ENCODE measurements at regions not wholly inside any gene's neighbourhood (a gene's known extent, or its start where the extent isn't known, plus 50 kb on each side); places are given as distances from the start of the nearest gene placed in this dataset.
"Not testable (repeated sequence)": the region's sequence is repeated elsewhere in the genome, so short reads cannot be mapped to it uniquely, and the experiment has no call there.

DNA sequence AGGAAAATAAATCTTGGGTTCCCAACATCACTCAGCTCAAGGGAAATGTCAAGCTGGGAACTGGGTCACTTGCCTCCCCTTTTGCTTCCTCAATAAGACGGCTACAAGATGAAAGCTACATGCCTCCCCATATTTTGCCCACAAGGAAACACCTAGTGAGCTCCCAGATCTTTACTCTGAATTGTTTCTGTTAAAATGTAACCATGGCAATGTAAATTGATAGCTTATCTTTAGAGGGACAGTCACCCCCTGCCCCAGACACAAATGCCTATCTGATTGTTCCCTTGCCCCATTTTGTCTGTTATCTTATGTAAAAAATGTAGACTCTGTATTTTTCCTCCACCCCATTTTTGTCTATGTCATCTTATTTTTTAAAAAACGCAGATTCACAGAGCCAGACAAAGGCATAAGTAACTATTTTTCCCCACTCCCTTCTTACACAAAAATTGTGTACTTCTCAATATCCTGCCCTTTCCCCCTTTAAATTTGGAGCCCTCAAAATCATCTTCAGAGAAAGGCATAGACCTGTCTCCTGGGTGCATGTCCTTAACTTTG is 288.7 kb upstream of the ERCC4 start:
- no peak for DNase-seq (ENCODE audit: low spot score)

DNA sequence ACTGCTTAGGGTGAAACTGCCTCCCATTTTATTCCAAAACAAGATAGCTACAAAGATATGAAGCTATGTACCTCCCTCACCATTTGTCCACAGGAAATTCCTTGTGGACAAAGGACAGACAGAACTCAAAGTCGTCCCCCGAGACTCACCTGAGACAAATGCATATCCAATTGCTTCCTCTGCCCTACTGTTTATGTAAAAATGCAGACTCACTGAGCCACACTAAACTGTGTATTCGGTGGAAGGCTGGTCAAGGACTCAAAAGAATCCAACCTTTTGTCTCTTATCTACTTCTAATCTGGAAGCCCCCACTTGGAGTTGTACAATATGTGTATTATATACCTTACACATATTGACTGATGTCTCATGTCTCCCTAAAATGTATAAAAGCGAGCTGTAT is 288.0 kb upstream of the ERCC4 start:
- no peak for DNase-seq (ENCODE audit: low spot score)

DNA sequence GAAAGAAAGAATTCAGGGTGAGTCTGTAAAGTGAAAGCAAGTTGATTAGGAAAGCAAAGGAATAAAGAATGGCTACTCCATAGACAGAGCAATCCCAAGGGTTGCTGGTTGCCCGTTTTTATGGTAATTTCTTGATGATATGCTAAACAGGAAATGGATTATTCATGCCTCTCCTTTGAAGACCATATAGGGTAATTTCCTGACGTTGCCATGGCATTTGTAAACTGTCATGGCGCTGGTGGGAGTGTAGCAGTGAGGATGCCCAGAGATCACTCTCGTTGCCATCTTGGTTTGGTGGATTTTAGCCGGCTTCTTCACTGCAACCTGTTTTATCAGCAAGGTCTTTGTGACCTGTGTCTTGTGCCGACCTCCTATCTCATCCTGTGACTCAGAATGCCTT is 287.4 kb upstream of the ERCC4 start:
- DNase-seq (ENCODE audit: low spot score): not testable (repeated sequence)

DNA sequence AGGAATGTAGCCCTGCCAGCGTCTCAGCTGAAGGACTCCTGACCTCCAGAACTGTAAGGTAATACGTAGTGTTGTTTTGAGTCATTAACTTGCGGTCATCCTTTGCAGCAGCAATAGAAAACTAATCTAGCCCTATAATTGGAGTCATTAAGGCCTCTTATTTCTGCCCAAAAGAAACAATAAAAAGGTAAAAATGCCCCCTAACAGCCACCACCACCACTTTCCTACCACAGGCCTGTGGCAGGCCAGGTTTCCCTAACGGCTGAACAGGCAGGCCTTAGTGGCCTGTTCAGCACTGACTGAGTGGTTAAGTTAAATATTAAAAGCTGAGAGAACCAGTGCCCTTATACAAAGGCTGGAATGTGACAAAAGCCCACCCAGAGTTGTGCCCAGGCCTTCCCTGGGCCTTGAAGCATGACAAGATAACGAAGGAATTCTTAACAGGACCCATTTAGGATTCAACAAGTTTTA is 286.5 kb upstream of the ERCC4 start:
- no peak for DNase-seq (ENCODE audit: low spot score)

DNA sequence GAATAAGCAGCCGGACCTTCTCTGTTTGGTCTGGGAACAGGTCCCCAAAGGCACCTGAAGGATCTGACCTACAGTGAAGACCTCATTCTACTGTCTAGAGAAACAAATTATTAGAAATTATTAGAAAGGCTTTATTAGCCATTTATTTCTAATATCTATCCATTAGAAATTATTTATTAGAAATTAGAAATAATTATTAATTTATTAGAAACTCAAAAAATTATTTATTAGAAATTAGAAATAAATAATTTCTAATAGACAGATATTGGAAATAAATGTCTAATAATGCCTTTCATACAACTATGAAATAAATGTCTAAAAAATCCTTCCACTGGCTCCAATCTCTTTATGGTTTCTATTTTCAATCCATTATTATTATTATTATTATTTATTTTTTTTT is 285.7 kb upstream of the ERCC4 start:
- no peak for DNase-seq (ENCODE audit: low spot score)

DNA sequence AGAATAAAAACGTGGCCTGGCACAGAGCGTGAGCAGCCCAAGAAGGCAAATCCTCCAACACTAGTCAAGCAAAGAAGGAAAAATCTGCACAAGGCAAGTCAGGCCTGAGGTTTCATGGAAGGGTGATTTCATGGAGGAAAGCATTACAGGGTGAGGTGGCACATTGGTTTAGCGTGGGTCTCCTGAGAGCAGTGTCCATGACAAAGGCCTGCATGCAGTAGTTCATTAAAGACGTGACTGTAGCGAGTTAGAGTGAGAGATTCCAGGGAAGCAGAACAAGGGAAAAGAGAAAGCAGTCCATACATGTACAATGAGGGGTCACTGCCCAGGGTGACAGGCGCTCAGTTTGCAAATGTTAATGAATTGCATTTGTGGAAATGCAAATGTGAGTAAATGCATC is 285.0 kb upstream of the ERCC4 start:
- no peak for DNase-seq (ENCODE audit: low spot score)

DNA sequence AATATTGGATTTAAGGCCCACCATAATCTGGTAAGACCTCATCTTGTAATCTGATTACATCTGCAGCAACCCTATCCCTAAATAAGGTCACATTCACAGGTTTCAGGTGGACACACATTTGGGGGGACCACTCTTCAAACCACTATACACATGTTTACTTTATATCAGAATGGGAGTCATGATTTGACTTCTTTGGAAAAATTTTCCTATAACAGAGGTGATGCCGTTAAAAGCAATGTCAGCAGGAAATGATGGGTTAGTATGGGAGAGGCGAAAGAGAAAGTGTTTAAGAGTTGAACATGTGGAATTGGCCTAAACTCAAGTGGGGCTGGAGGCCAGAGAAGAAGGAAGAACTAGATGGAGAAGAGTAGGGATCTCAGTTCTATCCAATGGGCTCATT is 281.7 kb upstream of the ERCC4 start:
- DNase-seq (ENCODE audit: low spot score): no peak

DNA sequence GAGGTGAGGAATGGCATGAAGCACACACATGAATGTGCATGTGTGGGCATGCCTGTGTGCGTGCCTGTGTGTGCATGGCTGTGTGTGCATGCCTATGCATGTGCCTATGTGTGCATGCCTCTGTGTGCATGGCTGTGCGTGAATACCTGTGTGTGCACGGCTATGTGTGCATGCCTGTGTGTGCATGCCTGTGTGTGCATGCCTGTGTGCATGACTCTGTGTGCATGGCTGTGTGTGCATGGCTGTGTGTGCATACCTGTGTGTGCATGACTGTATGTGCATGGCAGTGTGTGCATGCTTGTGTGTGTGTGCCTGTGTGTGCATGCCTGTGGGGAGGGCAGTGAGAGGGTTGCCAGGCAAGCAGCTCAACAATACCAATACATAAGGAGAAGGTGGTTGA is 276.5 kb upstream of the ERCC4 start:
- no peak for DNase-seq (ENCODE audit: low spot score)

DNA sequence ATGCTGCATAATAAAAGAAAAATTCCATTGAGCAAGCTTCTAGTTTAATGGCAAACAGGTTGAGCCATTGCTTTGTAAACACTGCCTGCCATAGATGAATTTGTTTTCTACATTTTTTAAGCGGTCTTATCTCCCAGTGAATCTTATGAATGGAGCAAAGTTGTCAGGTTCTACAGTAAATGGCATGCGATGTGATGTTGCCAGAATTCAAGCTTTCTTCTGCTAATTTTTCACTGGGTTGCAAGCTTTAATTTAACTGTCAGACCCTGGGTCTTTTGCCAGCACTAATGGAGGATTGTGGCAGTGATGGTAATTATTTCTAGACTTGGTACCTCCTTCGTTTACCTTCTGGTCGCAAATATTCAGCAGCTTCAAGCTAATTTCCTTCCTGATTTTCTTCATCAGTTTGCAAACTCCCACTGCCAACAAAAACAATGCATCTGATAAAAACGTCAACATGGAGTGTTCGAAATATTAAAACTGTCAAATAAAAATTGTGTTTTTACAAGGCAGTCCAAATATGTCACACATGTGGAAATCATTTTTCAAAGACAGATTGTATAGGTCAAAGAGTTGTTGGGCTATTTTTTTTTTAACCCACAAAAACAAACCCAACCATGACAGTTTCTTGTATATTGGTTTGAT is 274.2 kb upstream of the ERCC4 start:
- no peak for DNase-seq (ENCODE audit: low spot score)

DNA sequence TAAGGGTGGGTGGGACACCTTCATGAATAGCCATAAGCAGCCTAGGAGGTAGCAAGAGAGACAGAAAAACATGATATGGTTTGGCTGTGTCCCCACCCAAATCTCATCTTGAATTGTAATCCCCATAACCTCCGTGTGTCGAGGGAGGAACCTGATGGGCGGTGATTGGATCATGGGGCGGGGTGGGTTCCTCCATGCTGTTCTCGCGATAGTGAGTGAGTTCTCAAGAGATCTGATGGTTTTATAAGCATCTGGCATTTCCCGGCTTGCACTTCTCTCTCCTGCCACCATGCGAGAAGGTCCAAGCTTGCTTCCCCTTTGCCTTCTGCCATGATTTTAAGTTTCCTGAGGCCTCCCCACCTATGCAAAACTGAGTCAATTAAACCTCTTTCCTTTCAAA is 259.1 kb upstream of the ERCC4 start:
- no peak for DNase-seq (ENCODE audit: low spot score)

DNA sequence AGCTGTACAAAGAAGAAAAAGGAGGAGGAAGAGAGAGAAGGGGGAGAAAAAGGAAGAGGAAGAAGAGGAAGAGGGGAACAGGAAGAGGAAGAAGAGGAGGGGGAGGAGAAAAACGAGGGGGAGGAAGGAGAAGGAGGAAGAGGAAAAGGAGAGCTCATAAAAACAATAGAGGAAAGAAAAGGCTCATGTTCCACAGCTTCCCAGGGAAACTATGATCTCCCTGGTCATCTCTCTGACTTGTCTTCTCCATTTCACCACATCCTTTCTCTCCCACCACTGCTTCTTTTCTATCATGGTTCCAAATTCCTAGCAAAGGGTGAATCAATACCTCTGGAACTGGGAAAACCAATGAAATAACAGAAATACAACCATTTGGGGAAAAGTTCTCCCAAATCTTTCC is 254.1 kb upstream of the ERCC4 start:
- no peak for DNase-seq (ENCODE audit: low spot score)

DNA sequence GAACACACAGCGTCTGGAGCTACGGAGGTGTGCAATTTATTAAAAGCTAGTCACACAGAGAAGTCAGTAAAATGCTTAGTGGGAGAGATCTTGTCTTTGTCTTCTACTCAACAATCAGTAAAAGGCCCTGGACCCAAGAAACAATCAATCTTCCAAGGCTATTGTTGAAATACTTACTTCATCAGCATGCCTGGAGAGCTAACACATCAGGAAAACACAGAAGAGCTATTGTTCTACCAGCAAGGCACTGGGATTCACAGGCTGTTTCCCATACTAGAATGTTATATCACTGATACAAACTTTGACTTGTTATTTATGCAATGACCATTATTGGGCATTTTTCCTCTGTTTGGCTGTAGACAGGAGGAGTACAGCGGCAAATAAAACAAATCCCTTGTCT is 247.8 kb upstream of the ERCC4 start:
- no peak for DNase-seq (ENCODE audit: low spot score)

DNA sequence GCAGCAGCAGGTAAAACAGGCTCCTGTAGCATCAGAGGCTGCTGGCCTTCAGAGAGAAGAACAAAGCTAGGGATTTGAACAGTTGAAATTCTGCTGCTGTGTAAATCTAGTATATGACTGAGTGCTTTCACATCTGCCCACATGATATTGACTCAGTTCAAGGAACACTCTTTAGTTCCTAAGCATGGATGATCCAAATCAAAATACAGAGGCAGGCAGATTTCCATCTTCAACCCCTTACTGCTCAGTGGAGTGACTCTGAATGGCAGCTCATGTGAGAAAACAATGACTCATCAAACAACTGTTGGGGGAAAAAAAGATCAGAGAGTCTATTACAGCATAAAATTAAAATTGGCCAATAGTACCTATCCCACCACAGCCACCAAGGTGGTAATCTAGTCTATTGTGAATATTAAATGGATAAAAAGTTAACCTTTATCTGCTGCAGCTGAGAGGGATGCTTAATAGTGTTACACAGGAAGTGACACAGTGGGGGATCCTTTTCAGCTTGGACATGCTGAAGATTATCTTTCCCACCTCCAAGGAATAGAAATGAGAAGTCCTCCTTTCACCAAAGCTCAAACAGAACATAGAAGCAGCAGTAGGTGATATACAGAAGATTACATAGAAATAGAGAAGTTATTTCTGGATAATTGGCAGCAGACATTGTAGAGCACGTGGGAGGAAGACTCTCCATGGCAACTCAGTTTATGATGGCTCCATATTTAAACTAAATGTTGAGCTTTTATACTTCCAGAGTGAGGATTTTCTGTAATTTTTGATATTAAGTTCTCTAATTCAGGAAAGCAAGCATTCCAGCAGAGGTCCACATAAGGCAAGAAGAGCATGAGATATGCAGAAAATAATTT is 239.7 kb upstream of the ERCC4 start:
- DNase-seq (ENCODE audit: low spot score): no peak

DNA sequence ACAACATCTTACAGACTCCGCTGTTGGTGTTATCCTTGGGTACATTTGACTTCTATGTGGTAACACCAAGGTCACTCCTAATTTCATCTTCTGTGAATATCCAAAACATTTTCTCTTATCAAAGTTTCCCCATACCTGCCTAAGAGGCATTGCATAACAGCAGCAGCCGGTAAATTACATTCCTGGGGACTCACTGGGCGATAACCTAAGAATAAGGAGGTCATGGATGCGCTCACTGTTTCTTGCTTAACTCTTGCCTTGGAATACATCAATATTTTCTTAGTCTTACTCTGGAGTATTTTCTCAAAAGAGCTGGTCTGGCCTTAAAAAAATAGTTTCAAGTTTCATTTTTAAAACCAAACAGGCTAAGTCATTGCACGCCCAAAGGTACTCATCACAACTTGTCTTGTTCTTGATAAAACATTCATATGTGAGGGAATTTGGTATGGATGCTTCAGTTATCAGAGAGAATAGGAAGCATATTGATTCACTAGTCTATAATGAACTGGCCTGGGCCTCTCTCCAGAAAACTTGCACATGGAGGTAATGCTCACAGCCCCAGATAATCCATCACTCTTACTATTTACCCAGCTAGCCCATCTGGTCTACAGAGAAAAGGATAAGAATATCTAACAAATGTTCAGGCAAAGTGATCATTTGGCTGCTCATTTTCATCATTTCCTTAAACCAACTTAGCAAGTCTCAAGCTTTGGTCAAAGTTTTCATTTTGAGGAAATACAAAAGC is 235.0 kb upstream of the ERCC4 start:
- DNase-seq (ENCODE audit: low spot score): no peak

DNA sequence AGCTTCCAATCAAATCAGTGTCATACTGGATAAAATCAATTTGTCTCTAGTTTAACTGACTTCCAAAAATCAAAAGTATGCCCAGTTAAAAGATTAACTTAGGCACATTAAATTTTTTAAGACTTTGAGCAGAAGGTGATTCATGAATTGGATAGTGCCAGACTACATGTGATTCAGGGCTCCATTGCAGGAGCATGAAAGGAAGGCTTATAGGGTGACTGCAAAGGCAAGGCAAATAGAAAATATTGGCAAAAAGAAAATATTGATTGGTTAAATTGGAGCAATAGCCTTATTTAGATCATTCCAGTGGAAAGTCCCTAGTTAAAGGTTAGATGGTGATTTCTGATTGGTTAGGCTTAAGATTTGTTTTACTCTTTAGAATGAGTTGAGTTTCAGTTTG is 223.9 kb upstream of the ERCC4 start:
- DNase-seq (ENCODE audit: low spot score): no peak

DNA sequence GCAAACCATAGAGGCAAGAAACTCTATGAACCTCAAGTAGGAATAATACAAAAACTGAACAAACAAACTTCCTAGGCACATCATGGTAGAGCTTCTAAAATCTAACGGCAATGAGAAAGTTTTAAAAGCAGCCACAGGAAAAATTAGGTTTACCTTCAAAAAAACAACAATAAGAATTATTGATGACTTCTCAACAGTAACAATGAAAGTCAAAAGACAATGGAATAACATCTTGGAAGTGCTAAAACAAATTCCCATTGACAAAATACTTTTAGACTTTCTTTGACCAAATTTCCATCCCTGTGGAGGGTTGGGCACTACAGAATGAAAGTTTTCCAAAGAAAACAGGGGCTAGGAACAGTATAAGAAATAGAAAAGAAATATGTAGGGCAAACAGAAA is 222.9 kb upstream of the ERCC4 start:
- no peak for DNase-seq (ENCODE audit: low spot score)

DNA sequence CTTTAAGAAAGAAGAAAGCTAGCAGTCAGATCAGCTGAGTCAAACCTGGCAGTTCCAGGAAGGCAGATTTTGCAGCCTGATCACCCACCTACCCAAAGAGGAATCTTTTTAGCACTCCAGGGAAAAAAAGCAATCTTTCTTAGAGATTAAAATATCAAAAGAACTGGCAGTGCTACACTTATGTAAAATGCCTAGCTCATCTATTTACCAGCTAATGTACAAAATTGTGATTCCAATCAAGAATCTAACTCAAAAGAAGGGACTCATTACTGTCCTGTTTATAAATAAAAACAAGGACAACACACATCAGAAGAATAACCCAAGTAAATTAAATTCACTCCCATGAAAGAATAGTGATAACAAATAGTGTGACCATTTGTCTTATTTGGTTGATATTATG is 222.4 kb upstream of the ERCC4 start:
- no peak for DNase-seq (ENCODE audit: low spot score)

DNA sequence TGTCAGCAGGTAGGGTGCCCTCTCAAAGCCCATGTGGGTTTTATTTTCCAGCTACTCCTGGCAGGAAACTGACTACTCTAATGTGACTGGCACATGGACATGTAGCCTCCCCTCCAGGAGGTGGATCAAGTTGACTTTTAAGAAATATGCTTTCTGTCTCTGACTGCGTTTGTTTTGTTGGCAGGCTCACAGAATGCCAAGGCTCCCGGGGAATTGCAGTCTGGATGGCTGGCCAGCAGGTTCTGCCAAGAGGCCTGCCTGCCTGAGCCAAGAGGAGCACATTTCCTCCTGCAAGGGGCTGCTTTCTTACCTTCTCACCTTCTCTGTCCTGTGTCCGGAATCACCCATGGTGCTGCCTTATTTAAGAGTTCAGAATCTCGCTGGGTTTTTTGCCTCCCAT is 217.3 kb upstream of the ERCC4 start:
- DNase-seq (ENCODE audit: low spot score): no peak

DNA sequence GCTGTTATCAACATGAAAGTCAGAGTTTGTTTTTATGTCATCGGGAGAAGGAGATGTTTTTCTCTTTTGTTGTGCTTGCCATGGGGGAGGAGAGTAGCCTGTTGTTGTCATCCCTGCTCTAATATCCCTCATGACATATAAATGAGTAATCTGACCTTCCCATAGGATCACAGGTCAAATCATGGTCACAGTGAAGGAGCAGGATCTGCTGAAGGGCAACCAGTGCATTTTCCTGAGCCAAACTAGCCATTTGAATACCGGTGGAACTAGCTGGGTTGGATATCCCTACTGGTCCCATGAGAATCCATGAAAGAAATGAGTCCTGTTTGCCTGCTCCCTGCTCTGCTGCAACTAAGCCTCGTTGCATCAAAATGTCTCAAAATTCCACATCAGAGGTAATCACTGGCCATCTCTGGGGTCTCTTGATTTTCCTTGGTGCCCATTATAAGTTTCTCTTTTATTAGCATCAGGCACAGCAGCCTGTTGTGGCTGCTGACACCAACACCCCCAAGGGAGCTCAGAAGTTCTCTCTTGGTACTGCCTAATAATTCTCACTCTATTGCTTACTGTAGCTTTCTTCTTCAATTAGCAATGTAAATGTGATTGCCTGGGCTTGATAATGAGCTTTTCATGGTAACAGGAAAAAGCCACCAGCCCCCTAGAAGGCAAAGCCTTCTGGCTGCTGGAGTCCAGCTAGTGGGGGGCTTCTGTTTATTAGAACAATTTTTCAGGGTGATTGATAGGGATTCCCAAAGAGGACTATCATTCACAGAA is 211.4 kb upstream of the ERCC4 start:
- DNase-seq (ENCODE audit: low spot score): no peak

DNA sequence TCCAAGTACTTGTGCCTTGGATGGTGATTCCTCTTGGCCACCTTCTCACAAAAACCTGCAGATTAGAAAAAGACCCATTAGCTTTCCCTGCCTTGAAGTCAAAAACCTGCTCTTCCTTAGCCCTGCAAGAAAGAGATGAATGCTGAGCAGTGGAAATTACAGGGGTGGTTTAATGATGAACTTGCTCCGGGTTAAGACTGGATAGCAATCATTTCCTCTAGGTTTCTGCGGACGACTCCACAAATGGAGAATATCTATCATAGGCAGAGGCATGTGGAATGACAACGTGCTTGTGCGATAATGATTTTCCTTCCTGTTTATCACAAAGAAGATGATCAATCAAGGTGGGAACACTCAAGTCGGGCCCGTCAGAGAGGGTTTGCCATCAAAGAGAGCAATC is 201.2 kb upstream of the ERCC4 start:
- no peak for DNase-seq (ENCODE audit: low spot score)

DNA sequence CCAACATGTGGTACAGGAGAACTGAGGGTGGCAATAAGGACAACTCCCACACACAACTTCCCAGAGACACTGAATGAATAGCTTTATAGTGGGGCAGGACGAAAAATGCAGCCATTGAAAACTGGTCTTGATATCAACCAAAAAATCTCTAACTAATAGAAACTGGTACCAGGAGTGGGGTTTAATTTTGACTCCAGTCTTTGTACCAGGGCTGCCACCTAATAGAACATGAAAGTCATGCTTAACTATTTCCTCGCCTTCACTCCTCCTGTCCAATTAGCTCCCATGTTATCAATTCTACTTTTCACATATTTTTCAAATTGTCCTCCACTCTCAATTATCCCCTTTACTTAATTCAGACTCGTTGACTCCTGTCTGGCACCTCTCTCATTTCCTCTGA is 192.0 kb upstream of the ERCC4 start:
- DNase-seq (ENCODE audit: low spot score): no peak

DNA sequence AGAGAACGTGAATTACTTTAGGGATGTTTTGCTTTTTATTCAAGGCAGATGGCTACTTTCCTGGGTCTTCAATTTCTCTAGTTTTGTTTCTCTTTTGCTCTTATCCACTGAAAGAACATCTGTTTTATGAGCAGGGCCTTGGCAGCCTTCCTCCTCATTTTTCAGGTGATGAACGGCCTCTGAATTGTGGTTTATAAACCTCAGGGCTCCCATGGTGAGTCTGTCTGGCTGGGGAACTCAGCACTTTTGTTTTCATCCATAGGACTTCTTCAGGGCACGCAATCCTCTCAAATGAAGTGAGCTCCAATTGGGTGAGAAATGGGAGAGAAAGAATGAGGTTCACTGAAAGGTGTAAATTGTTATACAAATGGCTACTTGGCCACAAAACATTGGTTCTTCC is 186.4 kb upstream of the ERCC4 start:
- no peak for DNase-seq (ENCODE audit: low spot score)

Measured in CD4-positive, alpha-beta T cell treated with Interleukin-2 at 100 ng/mL for 4 hours (primary cell).